ENCODE measurements at regions not wholly inside any gene's neighbourhood (a gene's known extent, or its start where the extent isn't known, plus 50 kb on each side); places are given as distances from the start of the nearest gene placed in this dataset.

DNA sequence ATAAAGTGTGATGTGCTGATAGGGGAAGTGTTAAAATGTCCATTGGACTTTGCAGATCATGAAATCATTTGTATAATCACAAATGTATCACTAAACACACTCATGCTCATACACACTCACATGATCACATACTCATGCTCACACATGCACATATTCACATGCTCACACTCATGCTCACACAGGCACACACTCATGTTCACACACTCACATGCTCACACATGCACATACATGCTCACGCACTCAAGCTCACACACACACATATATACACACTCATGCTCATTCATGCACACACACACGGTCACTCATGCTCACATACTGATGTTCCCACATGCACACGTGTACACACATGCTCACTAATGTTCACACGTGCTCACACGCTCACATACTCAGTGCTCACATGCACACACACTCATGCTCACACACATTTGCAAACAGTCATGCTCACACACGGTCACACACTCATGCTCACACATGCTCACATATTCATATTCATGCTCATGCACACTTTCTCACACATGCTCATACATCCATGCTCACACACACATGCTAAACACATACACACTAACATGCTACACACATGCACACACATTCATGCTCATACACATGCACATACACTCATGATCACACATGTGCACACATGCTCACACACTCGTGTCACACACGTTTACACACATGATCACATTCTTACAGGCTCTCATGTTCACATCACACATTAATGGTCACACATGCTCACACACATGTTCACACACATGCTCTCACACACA lies 116.7 kb upstream of the GJB6 start:
- TF ChIP-seq, protein P1, sequence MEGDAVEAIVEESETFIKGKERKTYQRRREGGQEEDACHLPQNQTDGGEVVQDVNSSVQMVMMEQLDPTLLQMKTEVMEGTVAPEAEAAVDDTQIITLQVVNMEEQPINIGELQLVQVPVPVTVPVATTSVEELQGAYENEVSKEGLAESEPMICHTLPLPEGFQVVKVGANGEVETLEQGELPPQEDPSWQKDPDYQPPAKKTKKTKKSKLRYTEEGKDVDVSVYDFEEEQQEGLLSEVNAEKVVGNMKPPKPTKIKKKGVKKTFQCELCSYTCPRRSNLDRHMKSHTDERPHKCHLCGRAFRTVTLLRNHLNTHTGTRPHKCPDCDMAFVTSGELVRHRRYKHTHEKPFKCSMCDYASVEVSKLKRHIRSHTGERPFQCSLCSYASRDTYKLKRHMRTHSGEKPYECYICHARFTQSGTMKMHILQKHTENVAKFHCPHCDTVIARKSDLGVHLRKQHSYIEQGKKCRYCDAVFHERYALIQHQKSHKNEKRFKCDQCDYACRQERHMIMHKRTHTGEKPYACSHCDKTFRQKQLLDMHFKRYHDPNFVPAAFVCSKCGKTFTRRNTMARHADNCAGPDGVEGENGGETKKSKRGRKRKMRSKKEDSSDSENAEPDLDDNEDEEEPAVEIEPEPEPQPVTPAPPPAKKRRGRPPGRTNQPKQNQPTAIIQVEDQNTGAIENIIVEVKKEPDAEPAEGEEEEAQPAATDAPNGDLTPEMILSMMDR (IDR thresholded peaks at IDR 0.05; ENCODE audit: insufficient read depth, low read depth, low read length): no peak
- POLR2A ChIA-PET: no interaction called here
- Histone ChIP-seq H3K36me3 (ENCODE audit: control insufficient read depth, insufficient read depth, low read length) (no peaks in the 10 kb centered on the region), H3K27me3 (ENCODE audit: control insufficient read depth, insufficient read depth, low read length) (peaks cover 5% of the 10 kb centered on the region), H3K4me3 (ENCODE audit: low read depth, low read length) (no peak overlapping the region)
- CTCF ChIA-PET: no interaction called here
- DNase-seq (ENCODE audit: low read depth): no peak

- no peak for DNase-seq (ENCODE audit: low read depth)
- POLR2A ChIA-PET: no interaction called here
- no peak overlapping the region for H3K4me3 ChIP-seq (ENCODE audit: low read depth, low read length)
- peaks cover 5% of the 10 kb centered on the region for H3K27me3 ChIP-seq (ENCODE audit: control insufficient read depth, insufficient read depth, low read length)
- TF ChIP-seq, protein P1 (IDR thresholded peaks at IDR 0.05; ENCODE audit: insufficient read depth, low read depth, low read length): no peak
- CTCF ChIA-PET: no interaction called here
- no peaks in the 10 kb centered on the region for H3K36me3 ChIP-seq (ENCODE audit: control insufficient read depth, insufficient read depth, low read length)
Measured at GRCh38 chr13:20348018-20348417, 115.9 kb upstream of the GJB6 start.

DNA sequence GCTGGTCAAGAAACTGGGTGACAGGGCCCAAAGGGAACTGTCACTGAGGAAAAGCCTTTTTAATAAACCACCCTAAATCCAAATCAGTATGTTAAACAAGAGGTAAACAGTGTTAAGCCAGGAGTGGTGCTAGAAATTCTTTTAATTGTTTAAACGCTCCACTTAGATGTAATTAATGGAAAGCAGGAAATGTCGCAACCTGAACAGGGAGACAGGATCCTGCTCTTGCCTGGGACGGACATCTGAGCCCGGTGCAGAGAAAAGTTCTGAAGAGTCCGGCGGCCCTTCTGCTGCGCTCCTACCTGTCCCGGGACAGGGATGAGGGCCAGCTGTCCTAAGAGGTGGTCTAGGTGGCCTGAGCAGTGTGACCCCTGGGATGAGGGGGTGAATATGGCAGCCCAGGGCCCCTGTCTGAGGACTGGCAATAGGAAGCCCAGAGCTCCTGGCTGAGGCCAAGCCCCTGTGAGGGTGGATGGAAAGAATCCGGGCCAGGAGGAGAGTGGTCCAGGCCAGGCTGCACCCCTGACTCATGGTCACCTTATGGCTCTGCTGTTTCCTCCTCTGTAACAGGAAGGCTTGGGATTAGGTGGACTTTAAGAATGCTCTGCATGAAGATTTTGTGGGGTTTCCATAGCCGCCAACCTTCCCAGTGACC lies 112.8 kb upstream of the GJB6 start:
- Histone ChIP-seq H3K4me3 (ENCODE audit: low read depth, low read length) (no peak overlapping the region), H3K36me3 (ENCODE audit: control insufficient read depth, insufficient read depth, low read length) (no peaks in the 10 kb centered on the region), H3K27me3 (ENCODE audit: control insufficient read depth, insufficient read depth, low read length) (peaks cover 3% of the 10 kb centered on the region)
- TF ChIP-seq, protein P1 (IDR thresholded peaks at IDR 0.05; ENCODE audit: insufficient read depth, low read depth, low read length): no peak
- POLR2A ChIA-PET: no interaction called here
- CTCF ChIA-PET: no interaction called here
- DNase-seq (ENCODE audit: low read depth): no peak

GRCh38 chr13:20342311-20342710 lies 110.2 kb upstream of the GJB6 start:
- ChIA-PET CTCF (no interaction called here), POLR2A (no interaction called here)
- no peak for DNase-seq (ENCODE audit: low read depth)
- Histone ChIP-seq H3K27me3 (ENCODE audit: control insufficient read depth, insufficient read depth, low read length) (peaks cover 3% of the 10 kb centered on the region), H3K36me3 (ENCODE audit: control insufficient read depth, insufficient read depth, low read length) (no peaks in the 10 kb centered on the region), H3K4me3 (ENCODE audit: low read depth, low read length) (no peak overlapping the region)
- TF ChIP-seq, protein P1 (IDR thresholded peaks at IDR 0.05; ENCODE audit: insufficient read depth, low read depth, low read length): no peak

DNA sequence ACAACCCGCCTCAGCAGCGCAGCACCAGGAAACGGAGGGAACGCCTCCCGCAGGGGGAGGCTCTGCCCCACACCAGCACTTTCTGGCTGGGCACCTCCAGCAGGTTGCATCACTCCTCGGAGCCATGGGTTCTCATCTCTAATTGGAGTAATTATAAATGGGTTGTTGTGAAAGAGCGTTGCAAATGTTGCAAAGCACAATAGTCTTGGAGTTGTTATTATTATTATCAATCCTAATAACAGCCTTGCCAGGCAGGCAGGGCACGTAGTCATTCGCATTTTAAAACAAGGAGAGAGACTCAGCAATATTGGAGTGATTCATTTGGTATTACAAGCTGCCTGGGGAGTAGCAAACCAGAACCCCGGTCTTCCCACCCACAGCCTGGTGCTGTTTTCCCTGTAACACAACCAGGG lies 108.6 kb upstream of the GJB6 start:
- POLR2A ChIA-PET: no interaction called here
- H3K36me3 ChIP-seq (ENCODE audit: control insufficient read depth, insufficient read depth, low read length): no peaks in the 10 kb centered on the region
- no peak for DNase-seq (ENCODE audit: low read depth)
- TF ChIP-seq, protein P1 (IDR thresholded peaks at IDR 0.05; ENCODE audit: insufficient read depth, low read depth, low read length): no peak
- no peak overlapping the region for H3K4me3 ChIP-seq (ENCODE audit: low read depth, low read length)
- CTCF ChIA-PET: no interaction called here
- H3K27me3 ChIP-seq (ENCODE audit: control insufficient read depth, insufficient read depth, low read length): peaks cover 1% of the 10 kb centered on the region

All from BJ (cell line).